ENCODE measurements at regions not wholly inside any gene's neighbourhood (a gene's known extent, or its start where the extent isn't known, plus 50 kb on each side); places are given as distances from the start of the nearest gene placed in this dataset.

GRCh38 chr3:181276358-181276896 lies 286.9 kb upstream of the DNAJC19 start:
- H3K9me3 Mint-ChIP-seq = no peaks in the 10 kb centered on the region
- no peak overlapping the region for H3K4me3 Mint-ChIP-seq
- H3K4me1 Mint-ChIP-seq = no peaks in the 10 kb centered on the region
- H3K36me3 Mint-ChIP-seq = no peaks in the 10 kb centered on the region
- no peak for DNase-seq (ENCODE audit: low spot score in 2 of 2, unreplicated experiment in 2 of 2)
- no peak for TF ChIP-seq CTCF (IDR thresholded peaks at IDR 0.05; ENCODE audit: unreplicated experiment)
- no peak overlapping the region for H3K27ac Mint-ChIP-seq
- H3K27me3 Mint-ChIP-seq (ENCODE audit: low read depth) = peaks cover 39% of the 10 kb centered on the region

GRCh38 chr3:181274025-181274424 lies 284.5 kb upstream of the DNAJC19 start:
- no peak overlapping the region for H3K4me3 Mint-ChIP-seq
- H3K27me3 Mint-ChIP-seq (ENCODE audit: low read depth) = peaks cover 34% of the 10 kb centered on the region
- TF ChIP-seq CTCF (IDR thresholded peaks at IDR 0.05; ENCODE audit: unreplicated experiment) = no peak
- H3K4me1 Mint-ChIP-seq = no peaks in the 10 kb centered on the region
- no peak overlapping the region for H3K27ac Mint-ChIP-seq
- no peaks in the 10 kb centered on the region for H3K9me3 Mint-ChIP-seq
- DNase-seq (ENCODE audit: low spot score in 2 of 2, unreplicated experiment in 2 of 2) = no peak
- H3K36me3 Mint-ChIP-seq = no peaks in the 10 kb centered on the region

GRCh38 chr3:181267312-181267711 lies 277.8 kb upstream of the DNAJC19 start:
- no peak for DNase-seq (ENCODE audit: low spot score in 2 of 2, unreplicated experiment in 2 of 2)
- Mint-ChIP-seq H3K4me3 (no peak overlapping the region), H3K4me1 (no peaks in the 10 kb centered on the region), H3K27ac (no peak overlapping the region), H3K36me3 (no peaks in the 10 kb centered on the region), H3K9me3 (no peaks in the 10 kb centered on the region), H3K27me3 (ENCODE audit: low read depth) (peaks cover 20% of the 10 kb centered on the region)
- TF ChIP-seq CTCF (IDR thresholded peaks at IDR 0.05; ENCODE audit: unreplicated experiment) = no peak

GRCh38 chr3:181265750-181266333 lies 276.3 kb upstream of the DNAJC19 start:
- Mint-ChIP-seq H3K9me3 (peaks cover 5% of the 10 kb centered on the region), H3K4me1 (no peaks in the 10 kb centered on the region), H3K27ac (no peak overlapping the region), H3K4me3 (no peak overlapping the region), H3K27me3 (ENCODE audit: low read depth) (peaks cover 20% of the 10 kb centered on the region), H3K36me3 (no peaks in the 10 kb centered on the region)
- DNase-seq (ENCODE audit: low spot score in 2 of 2, unreplicated experiment in 2 of 2) = no peak
- no peak for TF ChIP-seq CTCF (IDR thresholded peaks at IDR 0.05; ENCODE audit: unreplicated experiment)

DNA sequence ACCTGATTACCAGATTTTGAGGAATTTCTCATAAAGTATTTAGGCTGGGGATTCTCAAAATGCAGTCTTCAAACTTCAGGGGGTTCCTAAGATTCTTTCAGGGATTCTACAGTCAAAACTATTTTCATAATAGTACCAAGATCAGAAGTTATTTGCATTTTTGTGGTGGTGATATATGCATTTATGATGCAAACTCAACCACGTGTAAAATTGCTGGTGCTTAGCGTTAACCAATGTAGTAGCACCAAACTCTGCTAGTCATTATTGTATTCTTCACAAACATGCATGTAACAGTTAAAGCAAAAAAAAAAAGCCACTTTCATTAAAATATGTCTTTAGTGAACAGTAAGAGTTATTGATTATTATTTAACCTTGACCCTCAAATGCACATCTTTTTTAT lies 274.9 kb upstream of the DNAJC19 start:
- H3K36me3 Mint-ChIP-seq = no peaks in the 10 kb centered on the region
- DNase-seq (ENCODE audit: low spot score in 2 of 2, unreplicated experiment in 2 of 2) = no peak
- no peaks in the 10 kb centered on the region for H3K4me1 Mint-ChIP-seq
- no peak overlapping the region for H3K27ac Mint-ChIP-seq
- H3K27me3 Mint-ChIP-seq (ENCODE audit: low read depth) = peaks cover 21% of the 10 kb centered on the region
- H3K4me3 Mint-ChIP-seq = no peak overlapping the region
- peaks cover 5% of the 10 kb centered on the region for H3K9me3 Mint-ChIP-seq
- no peak for TF ChIP-seq CTCF (IDR thresholded peaks at IDR 0.05; ENCODE audit: unreplicated experiment)
